ENCODE measurements at regions not wholly inside any gene's neighbourhood (a gene's known extent, or its start where the extent isn't known, plus 50 kb on each side); places are given as distances from the start of the nearest gene placed in this dataset.

GRCh38 chr12:127006972-127007371 is 1260.0 kb upstream of the TMEM132C start:
- Mint-ChIP-seq H3K9me3 (peaks cover 0 to 5% (median 3%) of the 10 kb centered on the region in 7 donors), H3K36me3 (no peaks in the 10 kb centered on the region), H3K4me1 (no peaks in the 10 kb centered on the region), H3K27ac (no peak overlapping the region), H3K4me3 (no peak overlapping the region), H3K27me3 (no peaks in the 10 kb centered on the region)
- no peaks in the 10 kb centered on the region for H3K4me1 ChIP-seq (ENCODE audit: control insufficient read depth, insufficient read depth, low read length, poor library complexity, severe bottlenecking)
- H3K4me3 ChIP-seq (ENCODE audit: low read depth, low read length): no peak overlapping the region
- DNase-seq: no peak
- no peak overlapping the region for H3K27ac ChIP-seq (ENCODE audit: insufficient read depth, low read length, poor library complexity, severe bottlenecking)
- H3K27me3 ChIP-seq (ENCODE audit: control insufficient read depth, insufficient read depth, low read length): no peaks in the 10 kb centered on the region
- no peaks in the 10 kb centered on the region for H3K9me3 ChIP-seq (ENCODE audit: control insufficient read depth in 2 of 2, low read length in 2 of 2)
- H3K36me3 ChIP-seq (ENCODE audit: control insufficient read depth, insufficient read depth, low read length): no peaks in the 10 kb centered on the region
- ATAC-seq (ENCODE audit: low read depth in 2 of 2): no peak

GRCh38 chr12:127008755-127009403 is 1258.1 kb upstream of the TMEM132C start:
- Histone ChIP-seq H3K36me3 (ENCODE audit: control insufficient read depth, insufficient read depth, low read length) (no peaks in the 10 kb centered on the region), H3K27me3 (ENCODE audit: control insufficient read depth, insufficient read depth, low read length) (no peaks in the 10 kb centered on the region), H3K9me3 (ENCODE audit: control insufficient read depth in 2 of 2, low read length in 2 of 2) (no peaks in the 10 kb centered on the region), H3K4me1 (ENCODE audit: control insufficient read depth, insufficient read depth, low read length, poor library complexity, severe bottlenecking) (no peaks in the 10 kb centered on the region), H3K27ac (ENCODE audit: insufficient read depth, low read length, poor library complexity, severe bottlenecking) (no peak overlapping the region), H3K4me3 (ENCODE audit: low read depth, low read length) (no peak overlapping the region)
- no peaks in the 10 kb centered on the region for H3K4me1 Mint-ChIP-seq
- DNase-seq: no peak
- H3K27me3 Mint-ChIP-seq: no peaks in the 10 kb centered on the region
- H3K9me3 Mint-ChIP-seq: peaks cover 0 to 10% (median 4%) of the 10 kb centered on the region in 7 donors
- no peak for ATAC-seq (ENCODE audit: low read depth in 2 of 2)
- no peak overlapping the region for H3K27ac Mint-ChIP-seq
- no peaks in the 10 kb centered on the region for H3K36me3 Mint-ChIP-seq
- no peak overlapping the region for H3K4me3 Mint-ChIP-seq

- Mint-ChIP-seq H3K9me3 (peaks cover 0 to 9% (median 0%) of the 10 kb centered on the region in 7 donors), H3K4me1 (no peaks in the 10 kb centered on the region), H3K27ac (no peak overlapping the region), H3K4me3 (no peak overlapping the region), H3K27me3 (no peaks in the 10 kb centered on the region), H3K36me3 (no peaks in the 10 kb centered on the region)
- Histone ChIP-seq H3K4me3 (ENCODE audit: low read depth, low read length) (no peak overlapping the region), H3K27me3 (ENCODE audit: control insufficient read depth, insufficient read depth, low read length) (no peaks in the 10 kb centered on the region), H3K9me3 (ENCODE audit: control insufficient read depth in 2 of 2, low read length in 2 of 2) (no peaks in the 10 kb centered on the region), H3K4me1 (ENCODE audit: control insufficient read depth, insufficient read depth, low read length, poor library complexity, severe bottlenecking) (no peaks in the 10 kb centered on the region), H3K27ac (ENCODE audit: insufficient read depth, low read length, poor library complexity, severe bottlenecking) (no peak overlapping the region), H3K36me3 (ENCODE audit: control insufficient read depth, insufficient read depth, low read length) (no peaks in the 10 kb centered on the region)
- DNase-seq: no peak
- no peak for ATAC-seq (ENCODE audit: low read depth in 2 of 2)
These were observed 1254.9 kb upstream of the TMEM132C start for GRCh38 chr12:127012109-127012508.

- DNase-seq (no peak), ATAC-seq (ENCODE audit: low read depth in 2 of 2) (no peak)
- Mint-ChIP-seq H3K4me3 (no peak overlapping the region), H3K9me3 (peaks cover 0 to 9% (median 0%) of the 10 kb centered on the region in 7 donors), H3K27ac (no peak overlapping the region), H3K27me3 (no peaks in the 10 kb centered on the region), H3K4me1 (no peaks in the 10 kb centered on the region), H3K36me3 (no peaks in the 10 kb centered on the region)
- Histone ChIP-seq H3K27ac (ENCODE audit: insufficient read depth, low read length, poor library complexity, severe bottlenecking) (no peak overlapping the region), H3K9me3 (ENCODE audit: control insufficient read depth in 2 of 2, low read length in 2 of 2) (no peaks in the 10 kb centered on the region), H3K27me3 (ENCODE audit: control insufficient read depth, insufficient read depth, low read length) (no peaks in the 10 kb centered on the region), H3K4me1 (ENCODE audit: control insufficient read depth, insufficient read depth, low read length, poor library complexity, severe bottlenecking) (no peaks in the 10 kb centered on the region), H3K4me3 (ENCODE audit: low read depth, low read length) (no peak overlapping the region), H3K36me3 (ENCODE audit: control insufficient read depth, insufficient read depth, low read length) (no peaks in the 10 kb centered on the region)
These were observed 1253.8 kb upstream of the TMEM132C start for GRCh38 chr12:127013197-127013596.

GRCh38 chr12:127014079-127014478 is 1252.9 kb upstream of the TMEM132C start:
- peaks cover 0 to 11% (median 3%) of the 10 kb centered on the region in 7 donors for H3K9me3 Mint-ChIP-seq

GRCh38 chr12:127024791-127025190 is 1242.2 kb upstream of the TMEM132C start:
- no peak overlapping the region for H3K27ac ChIP-seq (ENCODE audit: insufficient read depth, low read length, poor library complexity, severe bottlenecking)
- no peaks in the 10 kb centered on the region for H3K4me1 ChIP-seq (ENCODE audit: control insufficient read depth, insufficient read depth, low read length, poor library complexity, severe bottlenecking)
- Mint-ChIP-seq H3K4me3 (no peak overlapping the region), H3K27ac (no peak overlapping the region), H3K27me3 (no peaks in the 10 kb centered on the region), H3K9me3 (peaks cover 0 to 6% (median 0%) of the 10 kb centered on the region in 7 donors), H3K4me1 (no peaks in the 10 kb centered on the region), H3K36me3 (no peaks in the 10 kb centered on the region)
- DNase-seq (no peak), ATAC-seq (ENCODE audit: low read depth in 2 of 2) (no peak)
- H3K4me3 ChIP-seq (ENCODE audit: low read depth, low read length): no peak overlapping the region
- H3K9me3 ChIP-seq (ENCODE audit: control insufficient read depth in 2 of 2, low read length in 2 of 2): no peaks in the 10 kb centered on the region
- H3K36me3 ChIP-seq (ENCODE audit: control insufficient read depth, insufficient read depth, low read length): no peaks in the 10 kb centered on the region
- H3K27me3 ChIP-seq (ENCODE audit: control insufficient read depth, insufficient read depth, low read length): no peaks in the 10 kb centered on the region

More at GRCh38 chr12:127014079-127014478, 1252.9 kb upstream of the TMEM132C start:
- Histone ChIP-seq H3K4me3 (ENCODE audit: low read depth, low read length) (no peak overlapping the region), H3K4me1 (ENCODE audit: control insufficient read depth, insufficient read depth, low read length, poor library complexity, severe bottlenecking) (no peaks in the 10 kb centered on the region), H3K27me3 (ENCODE audit: control insufficient read depth, insufficient read depth, low read length) (no peaks in the 10 kb centered on the region), H3K36me3 (ENCODE audit: control insufficient read depth, insufficient read depth, low read length) (no peaks in the 10 kb centered on the region), H3K9me3 (ENCODE audit: control insufficient read depth in 2 of 2, low read length in 2 of 2) (no peaks in the 10 kb centered on the region), H3K27ac (ENCODE audit: insufficient read depth, low read length, poor library complexity, severe bottlenecking) (no peak overlapping the region)
- Mint-ChIP-seq H3K36me3 (no peaks in the 10 kb centered on the region), H3K4me3 (no peak overlapping the region), H3K27ac (no peak overlapping the region), H3K4me1 (no peaks in the 10 kb centered on the region), H3K27me3 (no peaks in the 10 kb centered on the region)
- ATAC-seq (ENCODE audit: low read depth in 2 of 2) (no peak), DNase-seq (no peak)

- no peak overlapping the region for H3K27ac ChIP-seq (ENCODE audit: insufficient read depth, low read length, poor library complexity, severe bottlenecking)
- H3K27me3 Mint-ChIP-seq: no peaks in the 10 kb centered on the region
- H3K36me3 Mint-ChIP-seq: no peaks in the 10 kb centered on the region
- no peak overlapping the region for H3K4me3 ChIP-seq (ENCODE audit: low read depth, low read length)
- H3K27ac Mint-ChIP-seq: no peak overlapping the region
- H3K9me3 ChIP-seq (ENCODE audit: control insufficient read depth in 2 of 2, low read length in 2 of 2): no peaks in the 10 kb centered on the region
- H3K27me3 ChIP-seq (ENCODE audit: control insufficient read depth, insufficient read depth, low read length): no peaks in the 10 kb centered on the region
- no peaks in the 10 kb centered on the region for H3K4me1 Mint-ChIP-seq
- ATAC-seq (ENCODE audit: low read depth in 2 of 2): no peak
- no peaks in the 10 kb centered on the region for H3K36me3 ChIP-seq (ENCODE audit: control insufficient read depth, insufficient read depth, low read length)
- H3K4me1 ChIP-seq (ENCODE audit: control insufficient read depth, insufficient read depth, low read length, poor library complexity, severe bottlenecking): no peaks in the 10 kb centered on the region
- no peak for DNase-seq
- H3K9me3 Mint-ChIP-seq: peaks cover 0 to 7% (median 0%) of the 10 kb centered on the region in 7 donors
- no peak overlapping the region for H3K4me3 Mint-ChIP-seq
These were observed 1241.4 kb upstream of the TMEM132C start for GRCh38 chr12:127025545-127025944.
